ENCODE measurements at regions not wholly inside any gene's neighbourhood (a gene's known extent, or its start where the extent isn't known, plus 50 kb on each side); places are given as distances from the start of the nearest gene placed in this dataset.

DNA sequence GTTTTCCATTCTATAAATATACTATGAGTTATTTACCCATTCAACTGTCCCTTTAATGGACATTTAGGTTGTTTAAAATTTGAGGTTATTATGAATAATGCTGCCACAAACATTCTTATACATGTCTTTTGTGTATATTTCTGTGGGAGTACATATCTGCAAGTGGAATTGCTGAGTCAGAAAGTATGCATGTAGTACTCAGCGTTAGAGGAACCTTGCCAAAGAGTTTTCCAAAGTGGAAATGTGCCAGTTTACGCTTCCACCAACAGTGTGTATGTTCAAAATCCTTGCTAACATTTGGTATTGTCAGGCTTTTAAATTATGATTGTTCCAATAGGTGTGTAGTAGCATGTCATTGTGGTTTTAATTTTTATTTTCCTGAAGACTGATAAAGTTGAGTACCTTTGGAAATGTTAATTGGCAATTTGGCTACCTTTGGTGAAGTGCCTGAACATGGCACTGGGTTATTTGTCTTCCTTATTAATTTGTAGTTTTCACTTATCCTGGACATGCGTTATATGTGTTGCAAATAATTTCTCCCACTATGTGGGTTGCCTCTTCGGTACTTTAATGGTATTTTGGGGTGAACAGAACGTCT is 341.2 kb downstream of the CD83 start:
- TF ChIP-seq ELF4 (CRISPR knock-in tag; IDR thresholded peaks at IDR 0.05; ENCODE audit: low read depth): no peak
- TF ChIP-seq, protein P1, sequence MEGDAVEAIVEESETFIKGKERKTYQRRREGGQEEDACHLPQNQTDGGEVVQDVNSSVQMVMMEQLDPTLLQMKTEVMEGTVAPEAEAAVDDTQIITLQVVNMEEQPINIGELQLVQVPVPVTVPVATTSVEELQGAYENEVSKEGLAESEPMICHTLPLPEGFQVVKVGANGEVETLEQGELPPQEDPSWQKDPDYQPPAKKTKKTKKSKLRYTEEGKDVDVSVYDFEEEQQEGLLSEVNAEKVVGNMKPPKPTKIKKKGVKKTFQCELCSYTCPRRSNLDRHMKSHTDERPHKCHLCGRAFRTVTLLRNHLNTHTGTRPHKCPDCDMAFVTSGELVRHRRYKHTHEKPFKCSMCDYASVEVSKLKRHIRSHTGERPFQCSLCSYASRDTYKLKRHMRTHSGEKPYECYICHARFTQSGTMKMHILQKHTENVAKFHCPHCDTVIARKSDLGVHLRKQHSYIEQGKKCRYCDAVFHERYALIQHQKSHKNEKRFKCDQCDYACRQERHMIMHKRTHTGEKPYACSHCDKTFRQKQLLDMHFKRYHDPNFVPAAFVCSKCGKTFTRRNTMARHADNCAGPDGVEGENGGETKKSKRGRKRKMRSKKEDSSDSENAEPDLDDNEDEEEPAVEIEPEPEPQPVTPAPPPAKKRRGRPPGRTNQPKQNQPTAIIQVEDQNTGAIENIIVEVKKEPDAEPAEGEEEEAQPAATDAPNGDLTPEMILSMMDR (IDR thresholded peaks at IDR 0.05): no peak
